PC-3 (cell line): ENCODE measurements at regions not wholly inside any gene's neighbourhood (a gene's known extent, or its start where the extent isn't known, plus 50 kb on each side); places are given as distances from the start of the nearest gene placed in this dataset.

Experiments
- CTCF ChIP-seq: fragments of 300-600 bp; sonication (generic); conservative IDR thresholded peaks from 2 replicates; pipeline ENCODE4 v1.5.1; 2017; ENCODE audit warnings: antibody characterized with exemption, low read depth, mild to moderate bottlenecking, low read length
- EZH2 ChIP-seq: fragments of 300-600 bp; sonication (generic); IDR thresholded peaks from one replicate; pipeline ENCODE4 v1.6.1; 2017; ENCODE audit warnings: antibody characterized with exemption, mild to moderate bottlenecking, low read length; ENCODE audit not compliant: unreplicated experiment
- EZH2phosphoT487 ChIP-seq: fragments of 300-600 bp; sonication (generic); IDR thresholded peaks from 2 replicates; pipeline ENCODE4 v1.6.1; 2018; ENCODE audit warnings: mild to moderate bottlenecking, antibody characterized with exemption, low read length, borderline replicate concordance

- TF ChIP-seq CTCF (no peak), EZH2phosphoT487 (no peak), EZH2 (no peak)
Observed at GRCh38 chr20:6562111-6562510, 205.4 kb upstream of the BMP2 start.
